ENCODE measurements at regions not wholly inside any gene's neighbourhood (a gene's known extent, or its start where the extent isn't known, plus 50 kb on each side); places are given as distances from the start of the nearest gene placed in this dataset.

- TF ChIP-seq ATF3 (IDR thresholded peaks at IDR 0.05) = no peak
- no peak for TF ChIP-seq REST (IDR thresholded peaks at IDR 0.05; ENCODE audit: low read depth)
- TF ChIP-seq FOSL1 (IDR thresholded peaks at IDR 0.05; ENCODE audit: low read depth) = no peak
- TF ChIP-seq POLR2A (IDR thresholded peaks at IDR 0.05; ENCODE audit: borderline replicate concordance, extremely low read depth, insufficient read depth, insufficient read length) = no peak
- TF ChIP-seq MAX (IDR thresholded peaks at IDR 0.05) = no peak
- TF ChIP-seq TCF7L2 (IDR thresholded peaks at IDR 0.05; ENCODE audit: borderline replicate concordance, extremely low read depth, insufficient read depth, insufficient read length) = no peak
- H3K9me3 ChIP-seq (ENCODE audit: control insufficient read depth in 1 of 2, insufficient read depth in 1 of 2, low read depth in 1 of 2, low read length in 2 of 2) = no peaks in the 10 kb centered on the region
- no peak overlapping the region for H3K4me2 ChIP-seq (ENCODE audit: low read length)
- CTCF ChIA-PET = no interaction called here
- RAD21 ChIA-PET (ENCODE audit: low non-redundant PET in 1 of 2, low total read pairs in 2 of 2, uncharacterized antibody in 2 of 2, unreplicated experiment in 2 of 2) = no interaction called here
- ATAC-seq (no peak), DNase-seq (ENCODE audit: low read depth, low spot score) (no peak)
- no TSS peak for BruUV-seq (replicated peaks)
- H3K9me2 ChIP-seq (ENCODE audit: insufficient read depth) = no peaks in the 10 kb centered on the region
- peaks cover 4% of the 10 kb centered on the region; the same call in 1 of the 2 replicates for H3K27me3 ChIP-seq (ENCODE audit: insufficient read depth, low read length)
- no peaks in the 10 kb centered on the region for H3K4me1 ChIP-seq (ENCODE audit: control insufficient read depth in 1 of 2, insufficient read depth in 2 of 2, low read length in 2 of 2)
- no peak overlapping the region for H2AFZ ChIP-seq (ENCODE audit: low read depth, low read length, poor library complexity, severe bottlenecking)
- H3K9ac ChIP-seq (ENCODE audit: low read length) = no peak overlapping the region
- no peaks in the 10 kb centered on the region for H3K79me2 ChIP-seq (ENCODE audit: insufficient read depth, low read length)
- H3K36me3 ChIP-seq (ENCODE audit: control insufficient read depth in 1 of 2, insufficient read depth in 2 of 2, low read length in 2 of 2) = no peaks in the 10 kb centered on the region
- no peak overlapping the region for H3K4me3 ChIP-seq (replicated peaks in 1 of 2; ENCODE audit: low read depth in 1 of 2, low read length in 2 of 2)
- POLR2A ChIA-PET = no interaction called here
- intact Hi-C loops (cut with micrococcal nuclease) = no loop called here
- no peak overlapping the region for H3K27ac ChIP-seq (ENCODE audit: low read depth, low read length)
- H4K20me1 ChIP-seq (ENCODE audit: insufficient read depth) = no peaks in the 10 kb centered on the region
These were observed 343.0 kb downstream of the RAB38 start for GRCh38 chr11:87832211-87832610.

- TF ChIP-seq FOSL1 (IDR thresholded peaks at IDR 0.05; ENCODE audit: low read depth) (no peak), CEBPB (IDR thresholded peaks at IDR 0.05; ENCODE audit: low read depth) (no peak), POLR2AphosphoS5 (IDR thresholded peaks at IDR 0.05; ENCODE audit: low read depth, low read length) (no peak), ELF1 (IDR thresholded peaks at IDR 0.05; ENCODE audit: borderline replicate concordance, low read depth) (no peak), CTCF (IDR thresholded peaks at IDR 0.05 in 2 of 3, conservative IDR thresholded peaks at IDR 0.05 in 1 of 3; ENCODE audit: borderline replicate concordance in 1 of 3, insufficient read depth in 1 of 3, low read depth in 2 of 3, low read length in 2 of 3) (no peak), SP1 (IDR thresholded peaks at IDR 0.05; ENCODE audit: low read depth) (no peak), POLR2A (IDR thresholded peaks at IDR 0.05; ENCODE audit: borderline replicate concordance, extremely low read depth, insufficient read depth, insufficient read length) (no peak), EGR1 (IDR thresholded peaks at IDR 0.05; ENCODE audit: low read depth) (no peak), EZH2phosphoT487 (IDR thresholded peaks at IDR 0.05; ENCODE audit: borderline replicate concordance) (no peak), CBX3 (IDR thresholded peaks at IDR 0.05; ENCODE audit: low read depth) (no peak), ZFX (IDR thresholded peaks at IDR 0.05) (no peak), ZNF274 (IDR thresholded peaks at IDR 0.05; ENCODE audit: low read depth, low read length) (no peak)
These were observed 355.2 kb downstream of the RAB38 start for GRCh38 chr11:87820011-87820410.

More at GRCh38 chr11:87820011-87820410, 355.2 kb downstream of the RAB38 start:
- POLR2A ChIA-PET = no interaction called here
- no peak overlapping the region for H3K4me2 ChIP-seq (ENCODE audit: low read length)
- no peak overlapping the region for H3K4me3 ChIP-seq (replicated peaks in 1 of 2; ENCODE audit: low read depth in 1 of 2, low read length in 2 of 2)
- H4K20me1 ChIP-seq (ENCODE audit: insufficient read depth) = no peaks in the 10 kb centered on the region
- H3K27me3 ChIP-seq (ENCODE audit: insufficient read depth, low read length) = no peaks in the 10 kb centered on the region
- no peak for DNase-seq (ENCODE audit: low read depth, low spot score)
- intact Hi-C loops (cut with micrococcal nuclease) = no loop called here
- no peaks in the 10 kb centered on the region for H3K79me2 ChIP-seq (ENCODE audit: insufficient read depth, low read length)
- no peaks in the 10 kb centered on the region for H3K4me1 ChIP-seq (ENCODE audit: control insufficient read depth in 1 of 2, insufficient read depth in 2 of 2, low read length in 2 of 2)
- RAD21 ChIA-PET (ENCODE audit: low non-redundant PET in 1 of 2, low total read pairs in 2 of 2, uncharacterized antibody in 2 of 2, unreplicated experiment in 2 of 2) = no interaction called here
- H2AFZ ChIP-seq (ENCODE audit: low read depth, low read length, poor library complexity, severe bottlenecking) = no peak overlapping the region
- CTCF ChIA-PET = no interaction called here
- H3K27ac ChIP-seq (ENCODE audit: low read depth, low read length) = no peak overlapping the region
- H3K9ac ChIP-seq (ENCODE audit: low read length) = no peak overlapping the region
- H3K36me3 ChIP-seq (ENCODE audit: control insufficient read depth in 1 of 2, insufficient read depth in 2 of 2, low read length in 2 of 2) = no peaks in the 10 kb centered on the region
- BruUV-seq (replicated peaks) = no TSS peak
- no peaks in the 10 kb centered on the region for H3K9me3 ChIP-seq (ENCODE audit: control insufficient read depth in 1 of 2, insufficient read depth in 1 of 2, low read depth in 1 of 2, low read length in 2 of 2)
- H3K9me2 ChIP-seq (ENCODE audit: insufficient read depth) = no peaks in the 10 kb centered on the region
- no peak for ATAC-seq

Data from HCT116 (cell line).